Thyroid gland (tissue), 4 donors: ENCODE measurements at regions not wholly inside any gene's neighbourhood (a gene's known extent, or its start where the extent isn't known, plus 50 kb on each side); places are given as distances from the start of the nearest gene placed in this dataset.

Experiments used
- CTCF ChIP-seq, 6 experiments: fragments of 200-600 bp in 3 of 6; fragments of 450-650 bp in 3 of 6; sonication (generic) in 3 of 6; IDR thresholded peaks; one replicate each; pipeline ENCODE4 v1.5.1; 2016 to 2019; ENCODE audit warnings: antibody characterized with exemption in 6 of 6, mild to moderate bottlenecking in 2 of 6, inconsistent platforms in 1 of 6, moderate library complexity in 1 of 6
- POLR2A ChIP-seq, 2 donors: fragments of 450-650 bp; IDR thresholded peaks; one replicate each; pipeline ENCODE4 v1.6.1; 2017; ENCODE audit warnings: antibody characterized with exemption in 2 of 2, mild to moderate bottlenecking in 2 of 2, moderate library complexity in 1 of 2

GRCh38 chr11:92383430-92383829 is 158.8 kb downstream of the FAT3 start:
- TF ChIP-seq POLR2A (IDR thresholded peaks at IDR 0.05) (no peak), CTCF (IDR thresholded peaks at IDR 0.05) (no peak)
